Gastroesophageal sphincter (tissue), 3 donors: ENCODE measurements at regions not wholly inside any gene's neighbourhood (a gene's known extent, or its start where the extent isn't known, plus 50 kb on each side); places are given as distances from the start of the nearest gene placed in this dataset.

Experiments
- EP300 ChIP-seq: sonication (generic); formaldehyde crosslinking; IDR thresholded peaks from one replicate; pipeline ENCODE4 v1.6.1; 2017; ENCODE audit warnings: antibody characterized with exemption, mild to moderate bottlenecking
- POLR2A ChIP-seq, 2 donors: fragments of 450-650 bp; IDR thresholded peaks; one replicate each; pipeline ENCODE4 v1.6.1; 2017; ENCODE audit warnings: antibody characterized with exemption in 2 of 2, mild to moderate bottlenecking in 2 of 2, moderate library complexity in 1 of 2
- POLR2AphosphoS5 ChIP-seq: sonication (generic); formaldehyde crosslinking; IDR thresholded peaks from one replicate; pipeline ENCODE4 v1.6.1; 2017; ENCODE audit warnings: antibody characterized with exemption
- TF ChIP-seq, protein P1 (sequence below), 4 experiments: fragments of 200-600 bp in 2 of 4; fragments of 450-650 bp in 2 of 4; sonication (generic) in 1 of 4; IDR thresholded peaks; one replicate each; pipeline ENCODE4 v1.5.1; 2017 to 2019; ENCODE audit warnings: antibody characterized with exemption in 4 of 4, mild to moderate bottlenecking in 2 of 4, moderate library complexity in 2 of 4

DNA sequence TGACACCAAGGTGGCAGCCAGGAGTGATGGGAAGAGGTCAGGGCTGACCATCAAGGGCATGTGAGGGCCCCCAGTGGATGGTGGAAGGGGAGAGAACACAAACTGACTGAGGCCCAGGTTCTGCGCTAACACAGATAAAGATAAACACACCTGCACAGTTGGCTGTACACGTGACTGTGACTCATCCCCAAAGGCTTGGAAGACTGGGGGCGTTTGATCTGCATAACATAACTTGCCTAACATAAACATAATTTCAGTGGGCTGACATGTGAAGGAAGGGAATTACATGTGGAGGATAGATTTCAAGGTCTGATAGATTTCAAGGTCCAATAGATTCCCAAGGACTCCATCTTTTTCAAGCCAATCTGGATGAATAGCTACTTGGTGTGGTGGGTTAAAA lies 100.9 kb upstream of the TNRC6C start:
- TF ChIP-seq, protein P1, sequence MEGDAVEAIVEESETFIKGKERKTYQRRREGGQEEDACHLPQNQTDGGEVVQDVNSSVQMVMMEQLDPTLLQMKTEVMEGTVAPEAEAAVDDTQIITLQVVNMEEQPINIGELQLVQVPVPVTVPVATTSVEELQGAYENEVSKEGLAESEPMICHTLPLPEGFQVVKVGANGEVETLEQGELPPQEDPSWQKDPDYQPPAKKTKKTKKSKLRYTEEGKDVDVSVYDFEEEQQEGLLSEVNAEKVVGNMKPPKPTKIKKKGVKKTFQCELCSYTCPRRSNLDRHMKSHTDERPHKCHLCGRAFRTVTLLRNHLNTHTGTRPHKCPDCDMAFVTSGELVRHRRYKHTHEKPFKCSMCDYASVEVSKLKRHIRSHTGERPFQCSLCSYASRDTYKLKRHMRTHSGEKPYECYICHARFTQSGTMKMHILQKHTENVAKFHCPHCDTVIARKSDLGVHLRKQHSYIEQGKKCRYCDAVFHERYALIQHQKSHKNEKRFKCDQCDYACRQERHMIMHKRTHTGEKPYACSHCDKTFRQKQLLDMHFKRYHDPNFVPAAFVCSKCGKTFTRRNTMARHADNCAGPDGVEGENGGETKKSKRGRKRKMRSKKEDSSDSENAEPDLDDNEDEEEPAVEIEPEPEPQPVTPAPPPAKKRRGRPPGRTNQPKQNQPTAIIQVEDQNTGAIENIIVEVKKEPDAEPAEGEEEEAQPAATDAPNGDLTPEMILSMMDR (IDR thresholded peaks at IDR 0.05) = no peak
- TF ChIP-seq POLR2A (IDR thresholded peaks at IDR 0.05) (no peak), EP300 (no peak), POLR2AphosphoS5 (no peak)
